Thyroid gland (tissue), 4 donors: ENCODE measurements at regions not wholly inside any gene's neighbourhood (a gene's known extent, or its start where the extent isn't known, plus 50 kb on each side); places are given as distances from the start of the nearest gene placed in this dataset.

Experiments used
- DNase-seq, 2 donors: peaks; one replicate each; pipeline ENCODE4 v3.0.0-alpha.2; 2019
- H3K27ac ChIP-seq, 3 donors: fragments of 200-600 bp; sonication (generic); 1 replicate in 2 of 3; 2 replicates in 1 of 3; pipeline ENCODE4 v1.5.1; 2016 to 2019; ENCODE audit warnings: mild to moderate bottlenecking in 1 of 3, moderate library complexity in 1 of 3
- H3K27me3 ChIP-seq: fragments of 200-600 bp; sonication (generic); one replicate; pipeline ENCODE4 v1.5.1; 2019
- H3K36me3 ChIP-seq, 2 donors: fragments of 200-600 bp; sonication (generic); one replicate each; pipeline ENCODE4 v1.5.1; 2016 to 2019
- H3K4me1 ChIP-seq, 2 donors: fragments of 200-600 bp; sonication (generic); one replicate each; pipeline ENCODE4 v1.5.1; 2017 to 2019
- H3K4me3 ChIP-seq, 3 donors: fragments of 200-600 bp; sonication (generic); replicated peaks in 1 of 3; 1 replicate in 2 of 3; 2 replicates in 1 of 3; pipeline ENCODE4 v1.5.1; 2016; ENCODE audit warnings: mild to moderate bottlenecking in 1 of 3
- H3K9me3 ChIP-seq: fragments of 200-600 bp; sonication (generic); one replicate; pipeline ENCODE4 v1.5.1; 2017
- POLR2A ChIP-seq, 2 donors: fragments of 450-650 bp; IDR thresholded peaks; one replicate each; pipeline ENCODE4 v1.6.1; 2017; ENCODE audit warnings: antibody characterized with exemption in 2 of 2, mild to moderate bottlenecking in 2 of 2, moderate library complexity in 1 of 2
- whole genome bisulfite sequencing, 2 donors: methylation state at CpG; one replicate each; pipeline ENCODE4 v1.1.5; 2017; 5-methylcytosine and 5-hydroxymethylcytosine counted together
- intact Hi-C: fragments of 100-400 bp; cut with DNase I; formaldehyde crosslinking; loops from one replicate; pipeline ENCODE4 v1.15.1; 2023
- TF ChIP-seq, protein P1 (sequence below), 6 experiments: fragments of 200-600 bp in 3 of 6; fragments of 450-650 bp in 3 of 6; sonication (generic) in 3 of 6; IDR thresholded peaks; one replicate each; pipeline ENCODE4 v1.5.1; 2016 to 2019; ENCODE audit warnings: antibody characterized with exemption in 6 of 6, mild to moderate bottlenecking in 2 of 6, inconsistent platforms in 1 of 6, moderate library complexity in 1 of 6

- intact Hi-C loops: no loop called here
- DNase-seq: no peak
- Histone ChIP-seq H3K27me3 (no peaks in the 10 kb centered on the region), H3K4me1 (no peaks in the 10 kb centered on the region), H3K36me3 (no peaks in the 10 kb centered on the region), H3K27ac (no peak overlapping the region), H3K4me3 (no peak overlapping the region), H3K9me3 (no peaks in the 10 kb centered on the region)
- WGBS, 2 donors: 91 to 93% methylated on average over 10 of the region's 10 CpGs
- no peak for TF ChIP-seq POLR2A (IDR thresholded peaks at IDR 0.05)
- TF ChIP-seq, protein P1, sequence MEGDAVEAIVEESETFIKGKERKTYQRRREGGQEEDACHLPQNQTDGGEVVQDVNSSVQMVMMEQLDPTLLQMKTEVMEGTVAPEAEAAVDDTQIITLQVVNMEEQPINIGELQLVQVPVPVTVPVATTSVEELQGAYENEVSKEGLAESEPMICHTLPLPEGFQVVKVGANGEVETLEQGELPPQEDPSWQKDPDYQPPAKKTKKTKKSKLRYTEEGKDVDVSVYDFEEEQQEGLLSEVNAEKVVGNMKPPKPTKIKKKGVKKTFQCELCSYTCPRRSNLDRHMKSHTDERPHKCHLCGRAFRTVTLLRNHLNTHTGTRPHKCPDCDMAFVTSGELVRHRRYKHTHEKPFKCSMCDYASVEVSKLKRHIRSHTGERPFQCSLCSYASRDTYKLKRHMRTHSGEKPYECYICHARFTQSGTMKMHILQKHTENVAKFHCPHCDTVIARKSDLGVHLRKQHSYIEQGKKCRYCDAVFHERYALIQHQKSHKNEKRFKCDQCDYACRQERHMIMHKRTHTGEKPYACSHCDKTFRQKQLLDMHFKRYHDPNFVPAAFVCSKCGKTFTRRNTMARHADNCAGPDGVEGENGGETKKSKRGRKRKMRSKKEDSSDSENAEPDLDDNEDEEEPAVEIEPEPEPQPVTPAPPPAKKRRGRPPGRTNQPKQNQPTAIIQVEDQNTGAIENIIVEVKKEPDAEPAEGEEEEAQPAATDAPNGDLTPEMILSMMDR (IDR thresholded peaks at IDR 0.05): no peak
Observed at GRCh38 chr21:19853061-19853460, 1145.1 kb upstream of the NCAM2 start.

- TF ChIP-seq, protein P1 (IDR thresholded peaks at IDR 0.05): no peak
- TF ChIP-seq POLR2A (IDR thresholded peaks at IDR 0.05): no peak
- 84 to 85% methylated on average over 19 to 20 of the region's 22 CpGs for WGBS, 2 donors
- no peaks in the 10 kb centered on the region for H3K36me3 ChIP-seq
- intact Hi-C loops: no loop called here
- H3K4me1 ChIP-seq: no peaks in the 10 kb centered on the region
- H3K4me3 ChIP-seq: no peak overlapping the region
- H3K9me3 ChIP-seq: no peaks in the 10 kb centered on the region
- no peaks in the 10 kb centered on the region for H3K27me3 ChIP-seq
- H3K27ac ChIP-seq: no peak overlapping the region
- no peak for DNase-seq
Observed at GRCh38 chr21:19853709-19854575, 1144.3 kb upstream of the NCAM2 start.

GRCh38 chr21:19855522-19855921 lies 1142.7 kb upstream of the NCAM2 start:
- TF ChIP-seq POLR2A (IDR thresholded peaks at IDR 0.05): no peak
- TF ChIP-seq, protein P1 (IDR thresholded peaks at IDR 0.05): no peak
- no peaks in the 10 kb centered on the region for H3K27me3 ChIP-seq
- no peaks in the 10 kb centered on the region for H3K36me3 ChIP-seq
- WGBS, 2 donors: 82 to 92% methylated on average over 3 of the region's 3 CpGs
- H3K9me3 ChIP-seq: no peaks in the 10 kb centered on the region
- no peak overlapping the region for H3K4me3 ChIP-seq
- H3K4me1 ChIP-seq: no peaks in the 10 kb centered on the region
- no peak for DNase-seq
- no peak overlapping the region for H3K27ac ChIP-seq
- intact Hi-C loops: no loop called here

DNA sequence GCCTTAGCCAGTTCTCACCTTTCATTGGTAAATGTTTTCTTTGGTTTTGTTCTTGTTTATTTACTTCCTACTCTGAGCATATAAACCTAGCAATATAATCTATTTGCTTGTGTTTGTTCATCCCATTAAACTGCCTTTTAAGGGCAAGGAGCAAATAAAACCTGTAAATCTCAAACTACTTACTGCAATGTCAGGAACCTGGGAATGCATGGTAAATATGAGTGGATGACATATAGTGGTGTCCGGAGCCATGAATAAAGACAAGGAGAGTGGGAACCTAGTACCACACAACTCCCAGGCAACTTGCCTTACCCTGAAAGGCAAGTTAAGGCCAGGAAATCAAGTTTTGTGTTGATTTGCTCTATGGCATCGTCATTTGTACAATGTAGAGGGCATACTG lies 1133.7 kb upstream of the NCAM2 start:
- Histone ChIP-seq H3K27me3 (no peaks in the 10 kb centered on the region), H3K27ac (no peak overlapping the region), H3K4me3 (no peak overlapping the region), H3K4me1 (no peaks in the 10 kb centered on the region), H3K36me3 (no peaks in the 10 kb centered on the region), H3K9me3 (no peaks in the 10 kb centered on the region)
- WGBS, 2 donors: 66% methylated on average over 2 of the region's 2 CpGs
- intact Hi-C loops: no loop called here
- no peak for DNase-seq
- no peak for TF ChIP-seq POLR2A (IDR thresholded peaks at IDR 0.05)
- TF ChIP-seq, protein P1 (IDR thresholded peaks at IDR 0.05): no peak

- H3K36me3 ChIP-seq: no peaks in the 10 kb centered on the region
- no peak for DNase-seq
- no peak overlapping the region for H3K27ac ChIP-seq
- intact Hi-C loops: no loop called here
- 94 to 95% methylated on average over 2 of the region's 2 CpGs for WGBS, 2 donors
- H3K9me3 ChIP-seq: no peaks in the 10 kb centered on the region
- H3K4me1 ChIP-seq: no peaks in the 10 kb centered on the region
- no peaks in the 10 kb centered on the region for H3K27me3 ChIP-seq
- no peak overlapping the region for H3K4me3 ChIP-seq
- no peak for TF ChIP-seq POLR2A (IDR thresholded peaks at IDR 0.05)
- TF ChIP-seq, protein P1 (IDR thresholded peaks at IDR 0.05): no peak
Observed at GRCh38 chr21:19870682-19871081, 1127.5 kb upstream of the NCAM2 start.
